Sigmoid colon (tissue), 3 donors: ENCODE measurements at regions not wholly inside any gene's neighbourhood (a gene's known extent, or its start where the extent isn't known, plus 50 kb on each side); places are given as distances from the start of the nearest gene placed in this dataset.

ENCODE experiments used
- CTCF ChIP-seq, 4 experiments: fragments of 450-650 bp in 3 of 4; fragments of 200-600 bp in 1 of 4; IDR thresholded peaks; one replicate each; pipeline ENCODE4 v1.5.1; 2016 to 2019; ENCODE audit warnings: antibody characterized with exemption in 4 of 4, mild to moderate bottlenecking in 3 of 4, moderate library complexity in 2 of 4
- POLR2A ChIP-seq, 2 donors: fragments of 450-650 bp; IDR thresholded peaks; one replicate each; pipeline ENCODE4 v1.6.1; 2016; ENCODE audit warnings: antibody characterized with exemption in 2 of 2, mild to moderate bottlenecking in 2 of 2, moderate library complexity in 2 of 2

- TF ChIP-seq CTCF (IDR thresholded peaks at IDR 0.05) (no peak), POLR2A (IDR thresholded peaks at IDR 0.05) (no peak)
Measured at GRCh38 chr6:44512868-44513741, 125.6 kb downstream of the CDC5L start.
